IMR-90 (cell line): ENCODE measurements at regions not wholly inside any gene's neighbourhood (a gene's known extent, or its start where the extent isn't known, plus 50 kb on each side); places are given as distances from the start of the nearest gene placed in this dataset.

ENCODE experiments used
- ATAC-seq: fragments of 200-7000 bp; cut with Tn5 transposase; 2 replicates; pipeline ENCODE4 v1.9.1; 2020; ENCODE audit warnings: low read depth, mild to moderate bottlenecking, moderate library complexity
- BruUV-seq: library from RNA; stranded (reverse); fragments of 400-500 nt; replicated peaks from 2 replicates; lab custom pipeline; 2021; lab: Mats Ljungman, UMichigan
- CTCF ChIA-PET: fragments of 300-600 bp; formaldehyde crosslinking; extraction: SDS; loops from one replicate; lab custom pipeline; 2021; ENCODE audit warnings: antibody characterized with exemption; lab: Yijun Ruan, JAX
- POLR2A ChIA-PET: fragments of 300-600 bp; sonication (Branson Sonifier 250); formaldehyde crosslinking; loops from one replicate; lab custom pipeline; 2022; ENCODE audit warnings: antibody characterized with exemption; ENCODE audit not compliant: unreplicated experiment; lab: Charles Lee
- DNase-seq: peaks from one replicate; pipeline ENCODE4 v3.0.0; 2013
- H2AFZ ChIP-seq: replicated peaks from 2 replicates; pipeline ENCODE3; 2013; ENCODE audit warnings: low read length, mild to moderate bottlenecking; ENCODE audit not compliant: poor library complexity
- H2AK5ac ChIP-seq: 2 replicates; pipeline ENCODE4 v1.6.1; 2013; ENCODE audit warnings: low read depth, low read length, inconsistent platforms
- H2AK9ac ChIP-seq: replicated peaks from 2 replicates; pipeline ENCODE3; 2013; ENCODE audit warnings: mild to moderate bottlenecking, low read depth, low read length, moderate library complexity; ENCODE audit not compliant: poor library complexity
- H2BK120ac ChIP-seq: 2 replicates; pipeline ENCODE4 v1.6.1; 2013; ENCODE audit warnings: low read depth, low read length, inconsistent platforms
- H2BK15ac ChIP-seq: 3 replicates; pipeline ENCODE4 v1.6.1; 2013; ENCODE audit warnings: low read depth, low read length, inconsistent platforms
- H2BK20ac ChIP-seq: 2 replicates; pipeline ENCODE4 v1.6.1; 2013; ENCODE audit warnings: low read depth, mild to moderate bottlenecking, inconsistent platforms, low read length, moderate library complexity
- H2BK5ac ChIP-seq: 2 replicates; pipeline ENCODE4 v1.6.1; 2013; ENCODE audit warnings: mild to moderate bottlenecking, low read depth, low read length, inconsistent platforms; ENCODE audit not compliant: poor library complexity, severe bottlenecking
- H3K14ac ChIP-seq: replicated peaks from 2 replicates; pipeline ENCODE4 v1.6.1; 2013; ENCODE audit warnings: low read depth, low read length, inconsistent platforms
- H3K18ac ChIP-seq: 2 replicates; pipeline ENCODE4 v1.6.1; 2013; ENCODE audit warnings: low read depth, low read length, control low read depth
- H3K23ac ChIP-seq: 2 replicates; pipeline ENCODE4 v1.6.1; 2013; ENCODE audit warnings: low read depth, low read length, inconsistent platforms
- H3K27ac ChIP-seq: 2 replicates; pipeline ENCODE4 v1.5.1; 2013; ENCODE audit warnings: mild to moderate bottlenecking, control low read depth, low read length; ENCODE audit not compliant: insufficient read depth
- H3K27me3 ChIP-seq: 2 replicates; pipeline ENCODE4 v1.6.1; 2013; ENCODE audit warnings: low read length; ENCODE audit not compliant: control insufficient read depth, insufficient read depth
- H3K36me3 ChIP-seq: 2 replicates; pipeline ENCODE4 v1.6.1; 2013; ENCODE audit warnings: low read length, mixed read lengths; ENCODE audit not compliant: control insufficient read depth, insufficient read depth
- H3K4ac ChIP-seq: 2 replicates; pipeline ENCODE4 v1.6.1; 2013; ENCODE audit warnings: low read depth, low read length, inconsistent platforms
- H3K4me1 ChIP-seq: 2 replicates; pipeline ENCODE4 v1.6.1; 2013; ENCODE audit warnings: low read length, mixed read lengths; ENCODE audit not compliant: control insufficient read depth, insufficient read depth
- H3K4me2 ChIP-seq: 2 replicates; pipeline ENCODE4 v1.6.1; 2013; ENCODE audit warnings: low read depth, mild to moderate bottlenecking, control low read depth, low read length, moderate library complexity
- H3K4me3 ChIP-seq: 2 replicates; pipeline ENCODE4 v1.5.1; 2013; ENCODE audit warnings: low read depth, mild to moderate bottlenecking, control low read depth, low read length, moderate library complexity; ENCODE audit not compliant: insufficient read depth
- H3K56ac ChIP-seq: 2 replicates; pipeline ENCODE4 v1.6.1; 2013; ENCODE audit warnings: low read length, inconsistent platforms; ENCODE audit not compliant: insufficient read depth; ENCODE audit errors: extremely low read depth
- H3K79me1 ChIP-seq, 2 experiments: 2 replicates each; pipeline ENCODE4 v1.6.1; 2013; ENCODE audit warnings: low read length in 2 of 2, inconsistent platforms in 1 of 2, low read depth in 1 of 2
- H3K9ac ChIP-seq: 2 replicates; pipeline ENCODE4 v1.6.1; 2013; ENCODE audit warnings: low read depth, low read length, control low read depth
- H3K9me1 ChIP-seq: 2 replicates; pipeline ENCODE4 v1.6.1; 2013; ENCODE audit warnings: low read length, inconsistent platforms; ENCODE audit not compliant: insufficient read depth
- H3K9me3 ChIP-seq: 2 replicates; pipeline ENCODE4 v1.6.1; 2013; ENCODE audit warnings: low read length; ENCODE audit not compliant: control insufficient read depth, insufficient read depth
- H4K20me1 ChIP-seq: 2 replicates; pipeline ENCODE4 v1.6.1; 2013; ENCODE audit warnings: low read length, inconsistent platforms; ENCODE audit not compliant: insufficient read depth
- H4K5ac ChIP-seq: 2 replicates; pipeline ENCODE4 v1.6.1; 2013; ENCODE audit warnings: mild to moderate bottlenecking, low read depth, low read length, control low read depth
- H4K8ac ChIP-seq, 2 experiments: 2 replicates each; pipeline ENCODE4 v1.6.1; 2013; ENCODE audit warnings: low read depth in 2 of 2, low read length in 2 of 2, control low read depth in 1 of 2, inconsistent platforms in 1 of 2
- H4K91ac ChIP-seq: 2 replicates; pipeline ENCODE4 v1.6.1; 2013; ENCODE audit warnings: low read depth, low read length, inconsistent platforms; ENCODE audit not compliant: insufficient read depth
- BHLHE40 ChIP-seq: fragments of 150-350 bp; IDR thresholded peaks from 2 replicates; pipeline ENCODE4 v1.6.1; 2016; ENCODE audit warnings: mild to moderate bottlenecking, low read depth, low read length
- CEBPB ChIP-seq: IDR thresholded peaks from 2 replicates; pipeline ENCODE4 v1.6.1; 2012; ENCODE audit warnings: low read depth, low read length, improper control_type of control experiment
- CHD1 ChIP-seq: IDR thresholded peaks from 2 replicates; pipeline ENCODE4 v1.6.1; 2012; ENCODE audit warnings: low read depth, low read length, improper control_type of control experiment
- CTCF ChIP-seq: conservative IDR thresholded peaks from 2 replicates; pipeline ENCODE4 v1.5.1; 2012; ENCODE audit warnings: mild to moderate bottlenecking, low read depth, low read length, improper control_type of control experiment
- FOS ChIP-seq: fragments of 150-350 bp; IDR thresholded peaks from 2 replicates; pipeline ENCODE4 v1.6.1; 2016; ENCODE audit warnings: low read depth, low read length
- MAFK ChIP-seq: IDR thresholded peaks from 2 replicates; pipeline ENCODE4 v1.6.1; 2012; ENCODE audit warnings: low read depth, low read length, improper control_type of control experiment
- MAZ ChIP-seq: IDR thresholded peaks from 2 replicates; pipeline ENCODE4 v1.6.1; 2012; ENCODE audit warnings: low read depth, mild to moderate bottlenecking, low read length, improper control_type of control experiment, moderate library complexity, borderline replicate concordance
- MXI1 ChIP-seq: IDR thresholded peaks from 2 replicates; pipeline ENCODE4 v1.6.1; 2012; ENCODE audit warnings: low read depth, mild to moderate bottlenecking, low read length, moderate library complexity, borderline replicate concordance
- NFE2L2 ChIP-seq: fragments of 150-350 bp; IDR thresholded peaks from 2 replicates; pipeline ENCODE4 v1.6.1; 2016; ENCODE audit warnings: low read depth, mild to moderate bottlenecking, low read length
- POLR2A ChIP-seq: IDR thresholded peaks from 2 replicates; pipeline ENCODE4 v1.6.1; 2012; ENCODE audit warnings: mild to moderate bottlenecking, low read depth, low read length
- RAD21 ChIP-seq: IDR thresholded peaks from 2 replicates; pipeline ENCODE4 v1.6.1; 2012; ENCODE audit warnings: low read length, improper control_type of control experiment
- RCOR1 ChIP-seq: IDR thresholded peaks from 2 replicates; pipeline ENCODE4 v1.6.1; 2012; ENCODE audit warnings: mild to moderate bottlenecking, low read length, improper control_type of control experiment; ENCODE audit not compliant: insufficient replicate concordance
- RFX5 ChIP-seq: IDR thresholded peaks from 2 replicates; pipeline ENCODE4 v1.8.0; 2012; ENCODE audit warnings: low read depth, mild to moderate bottlenecking, low read length, moderate library complexity
- SMC3 ChIP-seq: fragments of 150-350 bp; IDR thresholded peaks from 2 replicates; pipeline ENCODE4 v1.6.1; 2016; ENCODE audit warnings: low read depth, mild to moderate bottlenecking, antibody characterized with exemption, low read length, moderate library complexity
- USF2 ChIP-seq: fragments of 150-350 bp; IDR thresholded peaks from 2 replicates; pipeline ENCODE4 v1.6.1; 2017; ENCODE audit warnings: mild to moderate bottlenecking, antibody characterized with exemption, low read length, low read depth
- dilution Hi-C: fragments of 300-500 bp; cut with HindIII; formaldehyde crosslinking; loops from one replicate; pipeline ENCODE4 v1.14.3; 2018; ENCODE audit warnings: low sequenced_read_pairs; ENCODE audit not compliant: unreplicated experiment
- in situ Hi-C: fragments of 300-500 bp; cut with MboI; formaldehyde crosslinking; loops from 3 replicates; pipeline ENCODE4 v1.14.3; 2019; ENCODE audit warnings: low sequenced_read_pairs, inconsistent platforms, mixed read lengths
- intact Hi-C: fragments of 100-400 bp; cut with micrococcal nuclease; formaldehyde crosslinking; loops from 2 replicates; pipeline ENCODE4 v1.10.0; 2022
- TF ChIP-seq, protein P1 (sequence below): fragments of 150-350 bp; IDR thresholded peaks from 2 replicates; pipeline ENCODE4 v1.6.1; 2016; ENCODE audit warnings: low read depth, mild to moderate bottlenecking, low read length, moderate library complexity, borderline replicate concordance

DNA sequence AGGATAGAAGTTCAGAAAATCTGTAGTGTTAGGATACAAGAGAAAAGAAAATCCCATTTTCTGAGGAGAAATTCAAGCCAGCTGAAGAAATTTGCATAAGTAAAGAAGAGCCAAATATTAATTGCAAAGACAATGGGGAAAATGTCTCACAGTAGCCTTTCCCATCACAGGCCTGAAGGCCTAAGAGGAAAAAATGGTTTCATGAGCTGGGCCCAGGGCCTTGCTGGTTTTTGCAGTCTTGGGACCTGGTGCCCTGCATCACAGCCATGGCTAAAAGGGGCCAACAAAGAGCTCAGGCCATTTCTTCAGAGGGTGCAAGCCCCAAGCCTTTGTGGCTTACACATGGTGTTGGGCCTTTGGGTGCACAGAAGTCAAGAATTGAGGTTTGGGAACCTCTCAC lies 413.6 kb upstream of the CYRIA start:
- no peak overlapping the region for H3K9ac ChIP-seq
- H3K4me3 ChIP-seq, result no peak overlapping the region
- no peak overlapping the region for H2BK15ac ChIP-seq
- ChIA-PET CTCF (no interaction called here), POLR2A (no interaction called here)
- no peak overlapping the region for H3K23ac ChIP-seq
- no peak overlapping the region for H3K4ac ChIP-seq
- no peaks in the 10 kb centered on the region for H3K36me3 ChIP-seq
- H4K8ac ChIP-seq, result no peak overlapping the region
- DNase-seq (no peak), ATAC-seq (no peak)
- H3K4me2 ChIP-seq, result no peak overlapping the region
- dilution Hi-C loops, result no loop called here
- H3K79me1 ChIP-seq, result no peaks in the 10 kb centered on the region
- no peak overlapping the region for H3K14ac ChIP-seq
- H2BK20ac ChIP-seq, result no peak overlapping the region
- no peak overlapping the region for H4K91ac ChIP-seq
- no peak overlapping the region for H4K5ac ChIP-seq
- H3K4me1 ChIP-seq, result no peaks in the 10 kb centered on the region
- no peak overlapping the region for H3K27ac ChIP-seq
- H2AK5ac ChIP-seq, result no peak overlapping the region
- no peaks in the 10 kb centered on the region for H4K20me1 ChIP-seq
- no peak overlapping the region for H2AFZ ChIP-seq
- intact Hi-C loops, result no loop called here
- no peak overlapping the region for H2AK9ac ChIP-seq
- no peak for TF ChIP-seq FOS
- TF ChIP-seq POLR2A, result no peak
- no peak for TF ChIP-seq MAZ
- TF ChIP-seq CEBPB, result no peak
- TF ChIP-seq USF2, result no peak
- TF ChIP-seq MAFK, result no peak
- no peak for TF ChIP-seq NFE2L2
- TF ChIP-seq, protein P1, sequence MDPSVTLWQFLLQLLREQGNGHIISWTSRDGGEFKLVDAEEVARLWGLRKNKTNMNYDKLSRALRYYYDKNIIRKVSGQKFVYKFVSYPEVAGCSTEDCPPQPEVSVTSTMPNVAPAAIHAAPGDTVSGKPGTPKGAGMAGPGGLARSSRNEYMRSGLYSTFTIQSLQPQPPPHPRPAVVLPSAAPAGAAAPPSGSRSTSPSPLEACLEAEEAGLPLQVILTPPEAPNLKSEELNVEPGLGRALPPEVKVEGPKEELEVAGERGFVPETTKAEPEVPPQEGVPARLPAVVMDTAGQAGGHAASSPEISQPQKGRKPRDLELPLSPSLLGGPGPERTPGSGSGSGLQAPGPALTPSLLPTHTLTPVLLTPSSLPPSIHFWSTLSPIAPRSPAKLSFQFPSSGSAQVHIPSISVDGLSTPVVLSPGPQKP, result no peak
- no peak for TF ChIP-seq CTCF
- no peak for TF ChIP-seq CHD1
- no peak for TF ChIP-seq RAD21
- TF ChIP-seq MXI1, result no peak
- no peak for TF ChIP-seq RCOR1
- no peak for TF ChIP-seq BHLHE40
- no peak for TF ChIP-seq SMC3
- no peak for TF ChIP-seq RFX5
- H2BK120ac ChIP-seq, result no peak overlapping the region
- no peaks in the 10 kb centered on the region for H3K9me1 ChIP-seq
- in situ Hi-C loops, result no loop called here
- H3K18ac ChIP-seq, result no peak overlapping the region
- no peak overlapping the region for H3K56ac ChIP-seq
- peaks cover 6% of the 10 kb centered on the region for H3K9me3 ChIP-seq
- no TSS peak for BruUV-seq
- H3K27me3 ChIP-seq, result no peaks in the 10 kb centered on the region
- H2BK5ac ChIP-seq, result no peak overlapping the region
